ENCODE measurements at regions not wholly inside any gene's neighbourhood (a gene's known extent, or its start where the extent isn't known, plus 50 kb on each side); places are given as distances from the start of the nearest gene placed in this dataset.
"Not testable (repeated sequence)": the region's sequence is repeated elsewhere in the genome, so short reads cannot be mapped to it uniquely, and the experiment has no call there.

DNA sequence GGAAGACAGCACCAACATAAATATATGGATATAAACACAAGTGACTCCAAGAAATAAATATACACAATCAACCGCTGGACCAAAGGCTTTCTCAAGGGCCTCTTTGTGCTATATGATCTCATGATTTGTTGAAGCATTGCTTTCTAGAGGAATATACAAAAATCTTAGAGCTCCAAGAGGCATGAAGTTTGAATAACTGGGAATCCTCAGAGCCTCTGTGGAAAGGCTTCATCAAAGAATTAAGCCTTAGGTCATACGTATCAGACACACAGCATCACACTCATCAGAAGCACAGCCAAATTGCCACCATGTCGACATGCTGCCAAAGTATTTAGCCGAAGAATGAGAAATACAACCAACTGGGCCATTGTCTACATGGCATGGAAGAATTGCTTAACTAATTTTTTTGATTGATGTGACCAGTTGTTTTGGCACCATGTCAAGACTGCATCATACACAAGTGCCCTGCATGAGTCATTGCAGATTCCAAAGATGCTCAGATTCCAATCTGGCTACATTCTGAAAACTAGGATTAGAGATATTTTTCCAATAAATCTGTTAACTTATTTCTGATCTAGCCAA, 860.6 kb upstream of the ZEB2 start:
- no peak for DNase-seq (ENCODE audit: low read depth in 1 of 2, low spot score in 1 of 2)
- no peak overlapping the region for H3K4me3 ChIP-seq (replicated peaks; ENCODE audit: insufficient read depth, low read length)
- H3K27ac ChIP-seq (replicated peaks): no peak overlapping the region
- H3K27me3 ChIP-seq (ENCODE audit: insufficient read depth, poor library complexity, severe bottlenecking): no peaks in the 10 kb centered on the region
- no peak for TF ChIP-seq POLR2AphosphoS5 (IDR thresholded peaks at IDR 0.05; ENCODE audit: low read depth)
- TF ChIP-seq REST (IDR thresholded peaks at IDR 0.05; ENCODE audit: insufficient replicate concordance, low read depth): no peak
- no peak for TF ChIP-seq SPI1 (IDR thresholded peaks at IDR 0.05; ENCODE audit: borderline replicate concordance, low read depth)
- no peak for TF ChIP-seq GABPA (IDR thresholded peaks at IDR 0.05; ENCODE audit: low read depth)
- TF ChIP-seq, protein P1, sequence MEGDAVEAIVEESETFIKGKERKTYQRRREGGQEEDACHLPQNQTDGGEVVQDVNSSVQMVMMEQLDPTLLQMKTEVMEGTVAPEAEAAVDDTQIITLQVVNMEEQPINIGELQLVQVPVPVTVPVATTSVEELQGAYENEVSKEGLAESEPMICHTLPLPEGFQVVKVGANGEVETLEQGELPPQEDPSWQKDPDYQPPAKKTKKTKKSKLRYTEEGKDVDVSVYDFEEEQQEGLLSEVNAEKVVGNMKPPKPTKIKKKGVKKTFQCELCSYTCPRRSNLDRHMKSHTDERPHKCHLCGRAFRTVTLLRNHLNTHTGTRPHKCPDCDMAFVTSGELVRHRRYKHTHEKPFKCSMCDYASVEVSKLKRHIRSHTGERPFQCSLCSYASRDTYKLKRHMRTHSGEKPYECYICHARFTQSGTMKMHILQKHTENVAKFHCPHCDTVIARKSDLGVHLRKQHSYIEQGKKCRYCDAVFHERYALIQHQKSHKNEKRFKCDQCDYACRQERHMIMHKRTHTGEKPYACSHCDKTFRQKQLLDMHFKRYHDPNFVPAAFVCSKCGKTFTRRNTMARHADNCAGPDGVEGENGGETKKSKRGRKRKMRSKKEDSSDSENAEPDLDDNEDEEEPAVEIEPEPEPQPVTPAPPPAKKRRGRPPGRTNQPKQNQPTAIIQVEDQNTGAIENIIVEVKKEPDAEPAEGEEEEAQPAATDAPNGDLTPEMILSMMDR (IDR thresholded peaks at IDR 0.05; ENCODE audit: insufficient read depth, low read length): no peak

- DNase-seq (ENCODE audit: low read depth in 1 of 2, low spot score in 1 of 2): no peak
- no peak overlapping the region for H3K4me3 ChIP-seq (replicated peaks; ENCODE audit: insufficient read depth, low read length)
- TF ChIP-seq POLR2AphosphoS5 (IDR thresholded peaks at IDR 0.05; ENCODE audit: low read depth) (no peak), REST (IDR thresholded peaks at IDR 0.05; ENCODE audit: insufficient replicate concordance, low read depth) (no peak), SPI1 (IDR thresholded peaks at IDR 0.05; ENCODE audit: borderline replicate concordance, low read depth) (no peak), GABPA (IDR thresholded peaks at IDR 0.05; ENCODE audit: low read depth) (no peak)
- TF ChIP-seq, protein P1 (IDR thresholded peaks at IDR 0.05; ENCODE audit: insufficient read depth, low read length): no peak
- no peaks in the 10 kb centered on the region for H3K27me3 ChIP-seq (ENCODE audit: insufficient read depth, poor library complexity, severe bottlenecking)
- H3K27ac ChIP-seq (replicated peaks): no peak overlapping the region
These were observed 860.0 kb upstream of the ZEB2 start for GRCh38 chr2:145379934-145380333.

DNA sequence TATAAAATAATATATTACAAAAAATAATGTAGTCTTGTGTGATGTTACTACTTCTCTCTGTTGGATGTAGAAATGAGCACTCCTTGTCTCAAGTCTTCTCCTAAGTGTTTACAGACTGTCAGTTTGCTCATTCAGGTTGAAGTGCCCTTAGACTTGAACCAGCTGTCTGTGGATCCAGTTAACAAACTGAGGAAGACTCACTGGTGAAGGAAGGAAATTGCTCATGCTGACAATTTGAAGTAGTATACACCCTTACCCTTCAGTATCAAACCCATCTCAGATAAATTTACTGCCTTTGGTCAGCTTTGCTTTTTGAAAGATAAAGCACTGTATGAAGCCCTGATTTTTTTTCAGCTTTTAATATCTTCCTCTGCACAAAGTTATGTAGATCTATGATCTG, 854.2 kb upstream of the ZEB2 start:
- no peak overlapping the region for H3K27ac ChIP-seq (replicated peaks)
- no peak for TF ChIP-seq POLR2AphosphoS5 (IDR thresholded peaks at IDR 0.05; ENCODE audit: low read depth)
- no peak for TF ChIP-seq GABPA (IDR thresholded peaks at IDR 0.05; ENCODE audit: low read depth)
- no peak for TF ChIP-seq REST (IDR thresholded peaks at IDR 0.05; ENCODE audit: insufficient replicate concordance, low read depth)
- no peak for TF ChIP-seq SPI1 (IDR thresholded peaks at IDR 0.05; ENCODE audit: borderline replicate concordance, low read depth)
- TF ChIP-seq, protein P1 (IDR thresholded peaks at IDR 0.05; ENCODE audit: insufficient read depth, low read length): no peak
- DNase-seq (ENCODE audit: low read depth in 1 of 2, low spot score in 1 of 2): no peak
- no peak overlapping the region for H3K4me3 ChIP-seq (replicated peaks; ENCODE audit: insufficient read depth, low read length)
- no peaks in the 10 kb centered on the region for H3K27me3 ChIP-seq (ENCODE audit: insufficient read depth, poor library complexity, severe bottlenecking)

DNA sequence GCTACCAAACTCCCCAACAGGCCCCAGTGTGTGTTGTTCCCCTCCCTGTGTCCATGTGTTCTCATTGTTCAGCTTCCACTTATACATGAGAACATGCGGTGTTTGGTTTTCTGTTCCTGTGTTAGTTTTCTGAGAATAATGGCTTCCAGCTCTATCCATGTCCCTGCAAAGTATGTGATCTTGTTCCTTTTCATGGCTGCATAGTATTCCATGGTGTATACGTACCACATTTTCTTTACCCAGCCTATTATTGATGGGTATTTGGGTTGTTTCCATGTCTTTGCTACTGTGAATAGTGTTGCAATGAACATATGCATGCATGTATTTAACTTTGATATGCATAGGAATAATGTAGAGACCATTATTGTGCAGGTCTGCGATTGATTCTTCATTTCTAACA, 847.4 kb upstream of the ZEB2 start:
- not testable (repeated sequence) for H3K27ac ChIP-seq (replicated peaks); H3K4me3 ChIP-seq (replicated peaks; ENCODE audit: insufficient read depth, low read length); H3K27me3 ChIP-seq (ENCODE audit: insufficient read depth, poor library complexity, severe bottlenecking); DNase-seq (ENCODE audit: low read depth in 1 of 2, low spot score in 1 of 2)

Data from HL-60 (cell line).